OCI-LY7 (cell line): ENCODE measurements at regions not wholly inside any gene's neighbourhood (a gene's known extent, or its start where the extent isn't known, plus 50 kb on each side); places are given as distances from the start of the nearest gene placed in this dataset.

Experiments used
- BruUV-seq: library from RNA; stranded (reverse); fragments of 400-500 nt; replicated peaks from 2 replicates; lab custom pipeline; 2021; lab: Mats Ljungman, UMichigan
- CTCF ChIA-PET: fragments of 300-600 bp; sonication (Branson Sonifier 250); formaldehyde crosslinking; loops from one replicate; lab custom pipeline; 2022; ENCODE audit warnings: antibody characterized with exemption; ENCODE audit not compliant: unreplicated experiment; lab: Charles Lee
- POLR2A ChIA-PET: fragments of 300-600 bp; sonication (Branson Sonifier 250); formaldehyde crosslinking; loops from one replicate; lab custom pipeline; 2022; ENCODE audit warnings: antibody characterized with exemption; lab: Charles Lee
- DNase-seq: peaks from one replicate; pipeline ENCODE4 v3.0.0-alpha.2; 2015; ENCODE audit warnings: low spot score
- H2AFZ ChIP-seq: fragments of 200-600 bp; sonication (generic), shearing (Covaris generic); 2 replicates; pipeline ENCODE4 v1.6.1; 2014; ENCODE audit warnings: mild to moderate bottlenecking, antibody characterized with exemption, low read length, moderate library complexity
- H3K27ac ChIP-seq: fragments of 200-600 bp; sonication (generic); 2 replicates; pipeline ENCODE4 v1.5.1; 2014; ENCODE audit warnings: mixed run types, low read depth, mild to moderate bottlenecking, moderate library complexity, low read length, inconsistent platforms; ENCODE audit not compliant: poor library complexity, severe bottlenecking
- H3K36me3 ChIP-seq: fragments of 200-600 bp; sonication (generic); 2 replicates; pipeline ENCODE4 v1.6.1; 2014; ENCODE audit warnings: mild to moderate bottlenecking, antibody characterized with exemption, low read length, moderate library complexity, mixed read lengths; ENCODE audit not compliant: insufficient read depth
- H3K4me1 ChIP-seq: fragments of 200-600 bp; sonication (generic); 2 replicates; pipeline ENCODE4 v1.5.1; 2014; ENCODE audit warnings: mild to moderate bottlenecking, low read length; ENCODE audit not compliant: insufficient read depth, poor library complexity, severe bottlenecking
- H3K4me2 ChIP-seq: fragments of 200-600 bp; sonication (generic); 2 replicates; pipeline ENCODE4 v1.6.1; 2014; ENCODE audit warnings: mild to moderate bottlenecking, low read length
- H3K4me3 ChIP-seq: fragments of 200-600 bp; sonication (generic); 2 replicates; pipeline ENCODE4 v1.5.1; 2014; ENCODE audit warnings: mild to moderate bottlenecking, low read depth, low read length; ENCODE audit not compliant: poor library complexity, severe bottlenecking
- H3K79me2 ChIP-seq: fragments of 200-600 bp; sonication (generic); 2 replicates; pipeline ENCODE4 v1.6.1; 2016; ENCODE audit warnings: low read depth, mild to moderate bottlenecking, low read length, moderate library complexity, mixed read lengths; ENCODE audit not compliant: insufficient read depth
- H3K9me2 ChIP-seq: fragments of 200-600 bp; sonication (generic); 2 replicates; pipeline ENCODE4 v1.6.1; 2016; ENCODE audit warnings: mild to moderate bottlenecking, low read length, mixed read lengths; ENCODE audit not compliant: insufficient read depth
- H3K9me3 ChIP-seq: fragments of 200-600 bp; sonication (generic); 2 replicates; pipeline ENCODE4 v1.6.1; 2014; ENCODE audit warnings: mild to moderate bottlenecking, mixed run types, low read length, mixed read lengths
- H4K20me1 ChIP-seq: fragments of 200-600 bp; sonication (generic); 2 replicates; pipeline ENCODE4 v1.6.1; 2014; ENCODE audit warnings: mild to moderate bottlenecking, antibody characterized with exemption, low read length, moderate library complexity, mixed read lengths; ENCODE audit not compliant: insufficient read depth
- EZH2phosphoT487 ChIP-seq: fragments of 200-600 bp; sonication (generic); IDR thresholded peaks from 2 replicates; pipeline ENCODE4 v1.6.1; 2018; ENCODE audit warnings: low read depth, borderline replicate concordance, mild to moderate bottlenecking, mixed run types, antibody characterized with exemption, low read length, moderate library complexity, mixed read lengths
- intact Hi-C: fragments of 100-400 bp; cut with micrococcal nuclease; formaldehyde crosslinking; loops from one replicate; pipeline ENCODE4 v1.10.0; 2022; ENCODE audit not compliant: unreplicated experiment
- TF ChIP-seq, protein P1 (sequence below): fragments of 200-600 bp; sonication (generic); conservative IDR thresholded peaks from 2 replicates; pipeline ENCODE4 v1.5.1; 2014; ENCODE audit warnings: mild to moderate bottlenecking, antibody characterized with exemption, low read length, moderate library complexity, mixed read lengths

DNA sequence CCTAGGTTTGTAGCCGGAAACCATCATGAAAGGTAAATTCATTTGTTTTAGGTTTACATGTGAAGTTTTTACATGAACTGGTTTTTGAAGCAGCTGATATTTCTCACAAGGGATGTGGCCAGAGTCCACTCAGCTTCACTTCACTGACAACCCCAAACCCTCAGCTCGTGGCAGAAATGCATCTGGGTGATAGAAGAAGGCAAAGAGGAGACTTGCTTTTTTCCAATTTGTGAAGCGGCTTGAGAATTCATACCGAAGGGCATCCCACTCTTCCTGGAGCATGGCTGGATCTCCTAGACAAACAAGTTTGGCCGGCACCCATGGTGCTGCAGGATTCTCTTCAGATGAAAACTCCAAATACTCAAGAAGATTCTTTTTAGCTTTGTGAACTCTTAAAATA lies 392.8 kb upstream of the CNR1 start:
- no peaks in the 10 kb centered on the region for H4K20me1 ChIP-seq
- no peak for TF ChIP-seq EZH2phosphoT487
- TF ChIP-seq, protein P1, sequence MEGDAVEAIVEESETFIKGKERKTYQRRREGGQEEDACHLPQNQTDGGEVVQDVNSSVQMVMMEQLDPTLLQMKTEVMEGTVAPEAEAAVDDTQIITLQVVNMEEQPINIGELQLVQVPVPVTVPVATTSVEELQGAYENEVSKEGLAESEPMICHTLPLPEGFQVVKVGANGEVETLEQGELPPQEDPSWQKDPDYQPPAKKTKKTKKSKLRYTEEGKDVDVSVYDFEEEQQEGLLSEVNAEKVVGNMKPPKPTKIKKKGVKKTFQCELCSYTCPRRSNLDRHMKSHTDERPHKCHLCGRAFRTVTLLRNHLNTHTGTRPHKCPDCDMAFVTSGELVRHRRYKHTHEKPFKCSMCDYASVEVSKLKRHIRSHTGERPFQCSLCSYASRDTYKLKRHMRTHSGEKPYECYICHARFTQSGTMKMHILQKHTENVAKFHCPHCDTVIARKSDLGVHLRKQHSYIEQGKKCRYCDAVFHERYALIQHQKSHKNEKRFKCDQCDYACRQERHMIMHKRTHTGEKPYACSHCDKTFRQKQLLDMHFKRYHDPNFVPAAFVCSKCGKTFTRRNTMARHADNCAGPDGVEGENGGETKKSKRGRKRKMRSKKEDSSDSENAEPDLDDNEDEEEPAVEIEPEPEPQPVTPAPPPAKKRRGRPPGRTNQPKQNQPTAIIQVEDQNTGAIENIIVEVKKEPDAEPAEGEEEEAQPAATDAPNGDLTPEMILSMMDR, result no peak
- ChIA-PET POLR2A (interaction anchor here (1.2 to 1.3 kb wide), 2 partner anchors 13 to 27 kb away, joined by 3 read pairs; no protein-coding TSS in a partner anchor), CTCF (no interaction called here)
- H3K9me2 ChIP-seq, result no peaks in the 10 kb centered on the region
- no peaks in the 10 kb centered on the region for H3K79me2 ChIP-seq
- no peaks in the 10 kb centered on the region for H3K36me3 ChIP-seq
- no peak for DNase-seq
- no peak overlapping the region for H3K4me2 ChIP-seq
- intact Hi-C loops, result no loop called here
- no peak overlapping the region for H3K27ac ChIP-seq
- no peaks in the 10 kb centered on the region; the same call in 1 of the 2 replicates for H3K9me3 ChIP-seq
- BruUV-seq, result no TSS peak
- no peak overlapping the region; the same call in 1 of the 2 replicates for H2AFZ ChIP-seq
- no peaks in the 10 kb centered on the region for H3K4me1 ChIP-seq
- no peak overlapping the region for H3K4me3 ChIP-seq

GRCh38 chr6:88556663-88557062 lies 390.5 kb upstream of the CNR1 start:
- H3K27ac ChIP-seq, result no peak overlapping the region
- ChIA-PET POLR2A (interaction anchor here (0.8 to 1.1 kb wide), 2 partner anchors 9 to 1279 kb away, joined by 3 to 4 read pairs; no protein-coding TSS in a partner anchor), CTCF (no interaction called here)
- H4K20me1 ChIP-seq, result no peaks in the 10 kb centered on the region
- no peaks in the 10 kb centered on the region for H3K79me2 ChIP-seq
- no TSS peak for BruUV-seq
- intact Hi-C loops, result no loop called here
- no peaks in the 10 kb centered on the region for H3K9me2 ChIP-seq
- no peaks in the 10 kb centered on the region for H3K36me3 ChIP-seq
- no peak overlapping the region for H2AFZ ChIP-seq
- H3K9me3 ChIP-seq, result no peaks in the 10 kb centered on the region; the same call in 1 of the 2 replicates
- no peak overlapping the region for H3K4me2 ChIP-seq
- TF ChIP-seq EZH2phosphoT487, result no peak
- TF ChIP-seq, protein P1, result no peak
- DNase-seq, result no peak
- no peaks in the 10 kb centered on the region for H3K4me1 ChIP-seq
- H3K4me3 ChIP-seq, result no peak overlapping the region

DNA sequence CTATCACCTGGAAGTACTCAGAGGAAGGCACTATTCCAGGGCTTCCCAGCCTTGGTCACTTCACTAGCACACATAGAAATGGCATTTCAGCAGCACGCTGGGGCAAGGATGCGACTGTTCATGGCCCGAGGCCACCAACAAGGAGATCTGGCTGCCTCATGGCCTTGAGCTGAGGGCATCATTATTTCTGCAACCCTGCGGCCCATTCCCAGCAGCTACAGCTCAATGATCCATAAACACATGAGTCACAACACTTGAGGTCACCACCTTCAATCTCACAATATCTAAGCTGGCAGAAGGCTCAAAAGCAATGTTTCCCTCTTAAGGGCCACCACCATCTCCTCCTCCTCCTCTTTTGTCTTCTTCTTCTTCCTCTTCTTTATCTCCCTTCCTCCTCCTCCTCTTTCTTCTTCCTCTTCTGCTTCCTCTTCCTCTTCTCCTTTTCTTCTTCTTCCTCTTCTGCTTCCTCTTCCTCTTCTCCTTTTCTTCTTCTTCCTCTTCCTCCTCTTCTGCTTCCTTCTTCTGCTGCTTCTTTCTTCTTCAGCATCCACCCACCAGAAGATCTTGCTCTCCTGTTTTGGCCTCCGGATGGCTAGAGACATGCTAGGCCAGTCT lies 382.9 kb upstream of the CNR1 start:
- no peaks in the 10 kb centered on the region for H3K79me2 ChIP-seq
- no TSS peak for BruUV-seq
- H3K36me3 ChIP-seq, result no peaks in the 10 kb centered on the region
- H3K9me3 ChIP-seq, result no peaks in the 10 kb centered on the region
- H2AFZ ChIP-seq, result no peak overlapping the region
- H3K27ac ChIP-seq, result no peak overlapping the region
- TF ChIP-seq, protein P1, result no peak
- TF ChIP-seq EZH2phosphoT487, result no peak
- peaks cover 28% of the 10 kb centered on the region for H3K4me1 ChIP-seq
- no peak for DNase-seq
- no peaks in the 10 kb centered on the region for H3K9me2 ChIP-seq
- H3K4me2 ChIP-seq, result no peak overlapping the region
- POLR2A ChIA-PET, result interaction anchor here (0.6 to 1.7 kb wide), 3 partner anchors 13 to 63 kb away, joined by 3 to 7 read pairs (median 5); no protein-coding TSS in a partner anchor
- CTCF ChIA-PET, result interaction anchor here (1.1 kb wide), 1 partner anchor 15 kb away, joined by 4 read pairs; no protein-coding TSS in a partner anchor
- H4K20me1 ChIP-seq, result no peaks in the 10 kb centered on the region
- intact Hi-C loops, result no loop called here
- H3K4me3 ChIP-seq, result no peak overlapping the region
